Nucleus accumbens (tissue), 56 donors: ENCODE measurements at regions not wholly inside any gene's neighbourhood (a gene's known extent, or its start where the extent isn't known, plus 50 kb on each side); places are given as distances from the start of the nearest gene placed in this dataset.

Experiments
- DNase-seq, 56 donors: peaks; one replicate each; lab custom pipeline; 2025; lab: John Stamatoyannopoulos, UW

DNA sequence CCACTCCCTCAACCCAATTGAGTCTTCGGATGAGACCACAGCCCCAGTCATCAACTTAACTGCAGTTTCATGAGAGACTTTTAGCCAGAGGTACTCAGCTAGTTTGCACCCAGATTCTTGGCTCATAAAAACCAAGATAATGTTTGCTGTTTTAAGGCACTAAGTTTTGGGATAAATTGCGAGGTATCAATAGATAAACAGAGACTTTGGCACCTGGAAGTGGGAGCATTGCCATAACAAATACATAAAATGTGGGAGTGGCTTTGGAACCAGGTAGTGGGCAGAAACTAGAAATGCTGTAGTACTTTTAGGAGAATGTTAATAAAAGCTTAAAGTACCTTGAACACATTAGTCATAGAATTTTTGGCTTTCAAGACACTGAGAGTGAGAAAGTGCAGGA, 439.8 kb downstream of the SH3GL2 start:
- DNase-seq = no peak

- DNase-seq = no peak
Measured at GRCh38 chr9:18020121-18020745, 441.4 kb downstream of the SH3GL2 start.

DNA sequence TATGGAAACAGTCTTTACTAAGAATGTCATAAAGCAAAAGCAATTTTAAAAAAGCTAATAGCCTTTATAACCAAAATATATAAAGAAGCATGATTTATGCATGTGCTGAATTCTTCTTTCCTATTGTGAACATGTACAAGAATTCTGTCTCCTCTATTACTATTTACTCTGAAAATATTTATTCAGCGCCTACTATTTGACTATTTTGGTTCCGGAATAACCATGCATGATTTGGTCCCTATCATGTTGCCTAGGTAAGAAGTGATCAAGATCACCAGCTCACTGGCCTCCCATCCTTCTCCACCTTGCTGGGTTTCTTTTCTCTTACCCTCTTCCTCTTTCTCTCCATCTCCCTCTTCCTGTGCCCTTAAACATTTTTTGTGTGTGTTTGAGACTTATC, 443.8 kb downstream of the SH3GL2 start:
- DNase-seq = no peak

DNA sequence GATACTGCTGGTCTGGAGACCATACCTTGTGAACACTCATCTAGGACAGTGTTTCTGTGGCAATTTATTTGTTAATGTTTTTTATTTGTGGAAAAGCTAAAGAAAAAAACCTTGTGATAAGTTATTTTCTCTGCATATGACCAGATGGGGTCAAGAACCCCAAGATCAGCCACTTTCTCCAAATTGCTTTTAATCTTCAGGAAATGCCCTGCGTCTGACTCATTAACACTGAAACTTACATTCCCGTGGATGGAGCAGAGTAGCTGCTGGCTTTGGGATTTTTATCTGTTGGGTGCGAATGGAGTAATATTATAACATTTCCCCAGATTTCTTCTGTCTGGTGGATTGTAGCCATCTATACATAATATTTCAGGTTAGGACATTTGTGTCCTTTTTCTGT, 444.5 kb downstream of the SH3GL2 start:
- DNase-seq = no peak

DNA sequence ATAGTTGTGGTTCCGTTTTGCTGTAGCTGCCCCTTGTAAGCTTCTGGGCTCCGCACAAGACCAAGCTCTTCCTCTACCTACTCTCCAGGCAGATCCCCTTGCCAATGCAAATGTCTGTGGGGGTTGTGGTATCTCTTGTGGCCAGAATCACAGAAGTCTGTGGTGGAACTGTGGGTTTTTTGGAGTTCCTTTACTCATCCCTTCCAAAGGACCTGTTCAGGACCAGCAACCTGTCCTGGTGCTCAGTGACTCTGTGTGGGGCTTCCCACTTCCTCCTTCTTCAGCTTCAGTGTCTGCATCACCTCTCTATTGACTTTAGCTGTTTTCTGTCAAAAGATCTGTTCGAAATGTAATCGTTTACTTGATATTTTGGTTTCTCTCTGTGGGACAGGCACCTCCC, 441.3 kb upstream of the ADAMTSL1 start:
- DNase-seq = no peak

DNA sequence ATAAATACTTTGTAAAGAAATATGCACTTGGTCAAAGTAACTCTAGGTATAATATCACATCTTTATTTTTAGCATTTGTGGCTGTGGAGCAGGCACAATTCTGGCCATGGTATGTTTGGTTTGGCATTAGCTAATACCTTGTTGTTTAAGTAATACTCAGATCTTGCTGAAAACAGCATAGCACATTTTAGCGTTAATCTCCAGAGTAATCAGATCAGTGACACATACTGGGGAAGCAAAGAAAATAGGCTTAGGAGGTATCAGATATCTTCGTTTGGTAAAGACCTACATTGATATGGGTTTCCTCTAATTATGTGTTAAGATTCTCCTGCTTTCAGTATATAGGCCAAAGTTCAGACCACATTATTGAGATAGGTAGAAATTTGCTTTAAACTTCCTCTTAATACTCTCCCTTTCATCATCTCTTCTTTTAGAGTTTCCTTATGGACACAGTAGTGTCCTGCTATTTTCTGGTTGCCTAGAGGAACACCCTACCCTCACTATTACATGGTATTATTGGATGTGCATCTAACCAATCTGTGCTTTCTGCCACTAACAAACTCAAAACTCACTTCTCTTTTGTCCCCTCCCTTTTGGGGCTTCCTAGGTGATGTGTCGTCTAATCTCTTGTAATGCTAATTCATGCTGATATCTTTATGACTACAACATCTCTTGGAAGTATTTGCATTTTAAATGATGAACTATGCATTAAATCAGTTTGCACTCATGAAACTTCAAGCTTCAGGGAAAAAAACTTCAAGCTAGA, 437.3 kb upstream of the ADAMTSL1 start:
- DNase-seq = no peak

- no peak for DNase-seq
Measured at GRCh38 chr9:18037981-18038380, 436.0 kb upstream of the ADAMTSL1 start.

DNA sequence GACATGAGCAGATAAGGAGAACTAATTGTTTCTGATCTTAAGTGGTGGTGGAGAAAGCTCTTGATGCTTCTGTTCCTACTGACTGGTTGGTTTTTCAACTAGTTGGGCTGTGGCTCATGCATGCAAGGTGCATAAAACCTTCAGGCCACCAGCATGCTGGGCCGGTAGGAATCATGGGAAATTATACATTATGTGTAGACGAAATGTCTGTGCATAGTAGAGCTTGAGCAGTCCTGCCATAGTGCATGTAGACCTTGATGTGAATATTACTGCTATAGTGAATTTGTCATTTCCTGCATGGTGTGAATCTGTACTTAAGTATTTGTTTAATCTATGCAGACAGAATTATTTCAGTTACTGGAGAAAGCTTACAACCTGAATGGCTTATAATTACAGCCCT, 433.6 kb upstream of the ADAMTSL1 start:
- no peak for DNase-seq

GRCh38 chr9:18043978-18044377, 430.0 kb upstream of the ADAMTSL1 start:
- no peak for DNase-seq

DNA sequence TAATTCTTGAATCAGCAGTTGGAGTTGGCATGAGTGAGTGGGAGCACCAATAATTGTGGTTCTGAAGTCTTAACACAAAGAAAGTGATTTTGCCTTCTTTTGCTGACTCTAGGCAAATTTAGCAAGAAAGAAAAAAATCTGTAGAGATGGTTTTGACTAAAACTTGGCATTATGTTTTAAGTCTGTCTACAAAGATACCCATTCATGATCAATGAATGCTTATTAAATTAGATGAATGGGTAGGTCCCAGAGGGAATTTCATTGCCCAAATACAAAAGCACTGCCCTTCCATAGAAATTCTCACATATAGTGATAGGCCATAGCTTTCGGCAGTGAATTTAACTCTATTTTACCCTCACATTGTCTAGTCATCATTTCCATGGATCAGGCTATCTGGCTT, 428.6 kb upstream of the ADAMTSL1 start:
- DNase-seq = no peak

- no peak for DNase-seq
Measured at GRCh38 chr9:18046068-18046467, 427.9 kb upstream of the ADAMTSL1 start.

DNA sequence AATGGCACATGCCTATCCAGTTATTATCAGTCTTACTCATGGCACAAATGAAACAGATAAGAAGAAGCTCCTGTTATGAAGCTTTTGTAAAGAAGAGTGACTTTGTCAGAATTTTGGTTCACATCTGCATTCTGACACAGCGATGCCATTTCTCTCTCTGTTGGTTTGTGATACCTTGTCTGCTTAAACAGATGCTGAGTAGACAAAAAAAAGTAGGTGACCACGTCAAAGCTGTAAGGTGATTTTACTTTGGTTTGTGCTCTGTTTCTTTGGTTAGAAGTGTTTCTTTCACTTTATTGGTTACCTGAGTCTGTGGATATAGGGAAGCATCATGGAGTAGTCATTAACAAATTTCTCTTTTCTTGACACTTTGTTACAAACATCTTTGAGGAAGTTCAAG, 422.3 kb upstream of the ADAMTSL1 start:
- no peak for DNase-seq

DNA sequence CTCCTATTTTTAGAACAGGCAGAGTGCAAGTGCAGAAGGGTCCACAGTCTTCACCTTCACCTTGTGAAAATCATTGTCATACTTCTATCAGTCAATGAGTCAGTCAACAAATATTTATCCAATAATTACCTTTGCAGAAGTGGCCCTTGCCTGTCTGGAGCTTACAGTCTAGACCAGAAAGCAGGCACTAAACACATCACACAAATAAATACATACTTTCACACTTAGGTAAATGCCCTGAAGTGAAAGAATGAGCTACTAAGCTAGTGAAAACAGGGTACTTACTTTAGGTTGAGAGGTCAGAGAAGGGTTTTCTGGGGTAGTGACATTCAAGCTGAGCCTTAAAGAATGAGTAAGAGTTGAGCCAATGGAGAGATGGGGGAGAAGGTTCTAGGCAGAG, 421.9 kb upstream of the ADAMTSL1 start:
- no peak for DNase-seq

DNA sequence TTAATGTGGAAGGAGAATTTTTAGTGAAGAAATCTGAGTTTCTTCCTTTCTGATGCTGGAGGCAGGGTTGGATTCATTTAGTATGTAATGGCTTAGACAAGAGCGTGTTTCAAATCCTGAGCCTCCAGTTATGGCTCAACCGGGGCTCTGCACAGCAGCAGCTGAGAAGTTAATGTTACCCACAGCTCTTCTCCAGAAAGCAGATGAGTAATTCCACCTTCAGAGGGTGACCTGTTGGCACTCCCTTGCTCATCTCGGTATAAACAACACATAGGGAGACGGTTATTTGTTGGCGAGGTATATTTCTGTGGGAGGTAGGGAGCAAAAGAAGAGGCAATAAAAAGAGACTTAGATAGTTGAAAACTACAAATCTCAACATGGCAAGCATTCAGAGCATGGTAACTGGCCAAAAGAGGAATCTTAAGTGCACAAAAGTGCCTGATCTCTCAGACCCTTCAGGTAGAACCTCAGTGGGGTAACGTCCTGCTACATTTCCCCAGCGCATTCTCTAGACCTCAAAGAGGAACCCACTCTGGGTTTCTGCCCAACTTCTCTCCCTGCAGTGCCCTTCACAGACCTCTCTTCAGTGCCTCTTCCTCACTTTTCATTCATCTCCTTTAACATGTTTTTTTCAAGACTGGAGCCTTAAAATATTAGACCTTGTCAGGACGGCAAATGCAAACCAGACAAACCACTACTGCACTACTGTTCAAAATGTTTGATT, 417.5 kb upstream of the ADAMTSL1 start:
- no peak for DNase-seq

- no peak for DNase-seq
Measured at GRCh38 chr9:18056993-18057369, 417.0 kb upstream of the ADAMTSL1 start.

DNA sequence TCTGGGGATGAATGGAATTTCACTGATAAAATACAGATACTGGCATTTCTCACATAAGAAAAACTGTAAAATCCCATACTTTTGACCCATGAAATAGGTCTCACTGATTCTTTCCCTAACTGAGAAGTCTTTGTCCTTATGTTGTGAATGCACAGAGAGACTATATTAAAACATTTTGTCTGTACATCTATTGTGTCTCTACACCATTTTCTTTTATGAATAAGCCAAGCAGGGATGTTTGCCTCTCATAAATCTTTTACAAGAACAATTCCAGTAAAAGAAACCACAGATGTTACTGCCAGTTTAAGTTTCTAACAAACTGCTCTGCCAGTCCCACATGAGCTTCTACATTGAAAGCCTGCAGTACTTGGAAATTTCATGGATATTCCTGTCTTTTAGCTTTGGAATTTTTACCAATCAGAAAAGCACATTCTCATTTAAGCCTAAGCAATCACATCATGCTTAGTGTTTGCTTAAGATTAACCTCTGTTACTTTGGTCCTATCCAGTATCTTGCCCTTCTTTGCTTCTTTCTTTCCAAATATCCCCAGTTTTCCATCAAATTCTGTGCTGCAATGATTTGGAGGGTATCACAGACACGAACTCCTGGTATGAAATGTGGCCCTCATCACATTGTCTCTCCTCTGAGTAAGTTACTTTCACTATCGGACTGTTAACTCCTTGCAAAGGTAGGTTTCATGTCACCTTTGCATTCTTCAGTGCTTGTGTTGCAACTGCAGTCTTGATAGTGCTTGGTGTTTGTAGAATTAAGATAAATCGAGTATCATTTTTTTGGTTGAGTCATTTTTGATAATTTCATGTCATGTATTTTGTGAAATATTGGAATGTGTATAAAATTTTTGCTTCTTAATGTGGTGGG, 415.1 kb upstream of the ADAMTSL1 start:
- no peak for DNase-seq

- no peak for DNase-seq
Measured at GRCh38 chr9:18059447-18059846, 414.5 kb upstream of the ADAMTSL1 start.

DNA sequence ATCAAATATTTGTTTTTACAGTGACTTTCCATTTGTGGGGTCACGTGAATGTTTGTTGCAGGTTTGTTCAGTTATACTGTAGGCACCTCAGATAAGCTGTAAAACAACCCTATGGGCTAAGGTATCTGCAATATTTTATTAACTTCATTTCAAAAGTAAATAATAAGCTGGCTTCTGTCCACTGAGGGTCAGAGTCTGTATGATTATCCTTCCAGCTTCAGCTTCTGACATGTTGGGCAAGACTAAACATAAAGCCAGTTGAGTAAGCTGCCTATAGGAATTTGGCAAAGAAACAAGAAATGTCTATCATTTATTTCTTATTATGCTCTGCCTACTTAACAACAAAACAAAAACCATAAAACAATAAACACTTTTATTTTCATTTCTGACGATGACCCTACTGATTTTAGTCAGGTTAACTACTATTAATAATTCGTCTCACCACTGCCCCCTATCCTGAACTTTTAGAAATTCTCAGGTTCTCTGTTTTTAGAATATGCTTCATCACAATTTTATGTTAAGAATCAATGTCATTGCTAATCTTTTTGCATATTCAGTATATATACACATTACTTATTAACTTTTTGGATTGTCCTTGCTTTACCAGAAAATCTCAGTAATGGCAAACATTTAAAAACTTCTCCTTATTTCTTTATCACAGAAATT, 413.6 kb upstream of the ADAMTSL1 start:
- no peak for DNase-seq

DNA sequence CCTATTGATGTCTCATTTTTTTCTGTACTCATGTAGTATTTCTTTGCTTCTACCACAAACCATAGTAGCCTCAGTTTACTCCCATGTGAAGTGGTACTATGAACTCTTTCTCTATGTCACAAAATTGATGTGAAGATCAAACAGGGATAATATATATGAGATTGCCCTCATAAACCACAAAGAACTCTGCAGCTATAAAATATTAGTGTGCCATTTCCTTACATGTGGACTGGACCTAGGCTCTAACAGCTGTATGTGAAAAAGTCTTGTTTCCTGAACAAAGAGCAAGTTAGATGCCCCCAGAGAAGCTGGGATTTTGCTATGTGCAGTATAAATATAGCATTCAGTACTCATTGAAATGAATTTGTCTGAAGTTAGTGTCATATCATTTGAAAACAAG, 412.6 kb upstream of the ADAMTSL1 start:
- no peak for DNase-seq

GRCh38 chr9:18061856-18062255, 412.1 kb upstream of the ADAMTSL1 start:
- DNase-seq = no peak
